NCI-H2227 (cell line): ENCODE measurements at regions not wholly inside any gene's neighbourhood (a gene's known extent, or its start where the extent isn't known, plus 50 kb on each side); places are given as distances from the start of the nearest gene placed in this dataset.

Source experiments
- DNase-seq: peaks from one replicate; lab custom pipeline; 2025; ENCODE audit not compliant: unreplicated experiment; lab: John Stamatoyannopoulos, UW

DNA sequence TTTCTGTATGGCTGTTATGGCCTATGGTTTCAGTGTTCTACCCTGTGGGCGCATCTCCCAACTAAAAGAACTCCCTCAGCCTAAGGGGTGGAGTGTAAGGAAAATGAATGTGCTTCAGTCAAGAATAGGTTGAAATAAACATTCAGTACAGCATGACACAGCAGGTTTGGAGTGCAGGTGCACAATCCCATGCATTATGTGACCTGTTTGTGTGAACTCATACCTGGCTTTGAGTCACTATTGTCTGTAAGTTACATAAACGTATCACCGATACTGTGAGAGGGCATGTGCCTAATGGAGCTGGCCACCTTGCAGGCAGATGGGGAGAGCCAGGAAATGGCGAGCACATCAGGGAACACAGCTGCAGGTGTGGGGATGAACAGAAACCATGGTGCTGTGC lies 216.0 kb downstream of the DSEL start:
- peak; percentile 8 for DNase-seq

- no peak for DNase-seq
These were observed 223.7 kb downstream of the DSEL start for GRCh38 chr18:67292814-67293213.

- no peak for DNase-seq
These were observed 226.1 kb downstream of the DSEL start for GRCh38 chr18:67290421-67290820.

GRCh38 chr18:67285583-67285982 lies 230.9 kb downstream of the DSEL start:
- DNase-seq = no peak

DNA sequence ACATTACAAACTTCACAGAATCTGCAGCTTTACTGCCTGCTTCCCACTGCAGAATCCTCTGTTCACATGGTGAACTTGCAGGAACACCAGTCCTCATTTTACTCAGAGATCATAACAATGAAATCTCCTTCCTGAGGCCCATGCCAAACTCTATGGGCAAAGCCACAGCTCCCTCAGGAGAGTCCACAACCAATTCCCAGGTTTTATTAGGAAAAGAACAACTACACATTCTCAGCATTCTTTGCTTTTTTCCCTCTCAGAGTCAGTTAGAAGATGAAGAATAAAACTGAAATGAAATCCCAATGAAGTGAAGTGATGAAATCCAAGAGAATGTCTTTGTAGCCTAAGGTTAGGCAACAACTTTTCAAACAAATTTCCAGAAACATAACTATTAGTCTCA lies 233.7 kb downstream of the DSEL start:
- DNase-seq = no peak

DNA sequence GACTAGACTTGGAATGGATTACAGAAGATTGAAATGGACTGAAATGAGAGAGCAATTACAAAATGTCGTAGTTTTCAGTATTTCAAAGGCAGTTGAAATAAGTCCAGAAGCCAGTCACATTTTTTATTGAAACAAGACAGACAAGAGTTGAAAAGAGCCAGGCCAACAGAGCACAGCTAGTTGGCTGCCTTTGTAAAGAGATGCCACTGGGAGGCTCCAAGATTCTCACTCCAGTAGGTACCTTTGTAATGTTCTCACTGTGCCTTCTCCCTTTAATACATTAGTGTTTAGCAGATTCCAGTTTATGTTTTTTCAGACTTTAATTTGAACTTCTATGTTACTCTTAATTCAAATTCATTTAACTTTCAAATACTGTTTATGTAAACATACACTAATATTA lies 234.8 kb downstream of the DSEL start:
- no peak for DNase-seq

DNA sequence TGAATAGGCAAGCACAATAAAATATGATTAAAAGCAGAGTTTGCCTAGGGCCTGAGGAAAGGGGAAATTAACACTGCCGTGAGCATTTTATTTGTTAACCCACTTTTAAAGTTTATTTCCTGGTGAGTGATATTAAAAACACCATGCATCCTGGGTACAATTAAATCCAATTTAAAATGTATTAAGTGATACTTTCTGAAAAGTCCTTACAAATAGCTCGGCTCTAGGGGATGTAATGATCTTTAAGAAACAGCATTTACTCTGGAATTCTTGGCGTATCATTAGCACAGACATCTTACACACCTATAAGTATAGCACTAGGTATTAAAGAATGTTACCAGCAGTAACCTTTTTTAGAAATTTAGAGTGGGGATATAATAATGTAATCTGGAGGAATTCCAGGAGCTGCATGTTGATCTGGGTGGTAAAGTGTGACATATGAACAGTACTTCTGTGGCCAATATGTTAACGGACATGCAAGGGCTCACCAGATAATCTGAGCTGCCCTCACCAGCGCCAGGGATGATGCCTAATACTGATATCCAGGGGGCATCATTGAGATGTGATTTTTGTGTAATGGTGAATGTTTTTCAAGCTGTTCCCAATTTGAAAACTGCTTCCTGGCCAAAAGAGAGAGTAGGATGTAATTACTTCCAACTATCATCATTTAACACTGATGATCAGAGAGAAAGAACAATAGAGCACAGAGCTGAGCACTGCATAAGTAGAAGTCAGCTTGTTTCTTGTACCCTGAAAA lies 235.9 kb downstream of the DSEL start:
- no peak for DNase-seq

GRCh38 chr18:67279988-67280387 lies 236.5 kb downstream of the DSEL start:
- no peak for DNase-seq

- no peak for DNase-seq
These were observed 237.5 kb downstream of the DSEL start for GRCh38 chr18:67278984-67279383.

DNA sequence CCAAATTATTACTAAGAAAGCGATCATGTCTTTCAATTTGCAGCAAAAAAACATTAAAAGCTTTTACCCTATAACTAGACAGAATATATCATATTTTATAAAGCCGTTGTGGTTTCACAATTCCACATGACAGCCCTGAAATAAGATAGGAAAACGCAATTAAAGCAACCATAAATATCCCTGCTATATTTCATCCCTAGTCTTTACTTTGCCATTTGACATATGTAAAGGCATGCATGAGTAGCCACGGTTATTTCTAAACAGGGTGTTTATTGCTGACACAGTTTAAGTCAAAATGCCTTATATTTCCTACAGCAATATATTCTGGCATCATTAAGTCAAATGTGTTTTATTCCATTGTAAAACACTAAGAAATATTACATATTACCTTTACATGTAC lies 239.9 kb downstream of the DSEL start:
- DNase-seq = no peak

- DNase-seq = no peak
These were observed 243.2 kb downstream of the DSEL start for GRCh38 chr18:67273288-67273687.

- no peak for DNase-seq
These were observed 247.3 kb downstream of the DSEL start for GRCh38 chr18:67269206-67269605.

- DNase-seq = no peak
These were observed 248.0 kb downstream of the DSEL start for GRCh38 chr18:67268530-67268929.

- no peak for DNase-seq
These were observed 250.0 kb downstream of the DSEL start for GRCh38 chr18:67266246-67267237.

DNA sequence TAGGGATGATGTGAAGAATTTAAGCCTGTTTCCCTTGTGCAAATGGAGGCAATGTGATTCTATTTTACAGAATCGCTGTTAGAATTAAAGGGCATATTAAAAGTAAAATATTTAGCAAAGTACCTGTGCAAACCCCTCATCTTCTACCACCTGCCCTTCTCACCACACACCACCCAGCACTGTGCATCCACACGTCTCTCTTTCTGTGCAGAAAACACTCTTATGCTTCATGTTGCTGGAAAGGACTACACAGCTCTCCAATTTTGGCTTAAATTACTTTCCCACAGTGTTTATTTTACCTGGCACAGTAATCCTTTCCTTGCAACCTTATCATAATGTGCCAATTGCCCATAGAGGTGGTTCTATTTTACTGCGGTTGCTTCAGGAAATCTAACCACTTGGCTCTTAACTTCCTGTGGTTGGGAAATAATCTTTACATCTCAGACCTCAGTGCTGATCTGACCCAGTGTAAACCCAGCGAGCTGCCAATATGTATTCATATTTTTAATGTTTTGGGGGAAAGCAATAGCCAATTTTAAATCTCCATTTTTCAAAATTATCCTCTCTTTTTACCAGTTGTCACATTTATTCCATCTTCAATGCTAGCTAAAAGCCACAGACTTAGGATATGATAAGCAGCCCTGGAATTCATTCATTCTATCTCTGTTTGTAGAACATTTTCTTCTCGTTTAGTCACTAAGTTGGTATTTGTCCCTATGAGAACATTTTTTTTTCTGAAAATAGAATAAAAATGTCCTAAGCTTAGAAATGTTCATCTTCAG lies 250.9 kb downstream of the DSEL start:
- no peak for DNase-seq

DNA sequence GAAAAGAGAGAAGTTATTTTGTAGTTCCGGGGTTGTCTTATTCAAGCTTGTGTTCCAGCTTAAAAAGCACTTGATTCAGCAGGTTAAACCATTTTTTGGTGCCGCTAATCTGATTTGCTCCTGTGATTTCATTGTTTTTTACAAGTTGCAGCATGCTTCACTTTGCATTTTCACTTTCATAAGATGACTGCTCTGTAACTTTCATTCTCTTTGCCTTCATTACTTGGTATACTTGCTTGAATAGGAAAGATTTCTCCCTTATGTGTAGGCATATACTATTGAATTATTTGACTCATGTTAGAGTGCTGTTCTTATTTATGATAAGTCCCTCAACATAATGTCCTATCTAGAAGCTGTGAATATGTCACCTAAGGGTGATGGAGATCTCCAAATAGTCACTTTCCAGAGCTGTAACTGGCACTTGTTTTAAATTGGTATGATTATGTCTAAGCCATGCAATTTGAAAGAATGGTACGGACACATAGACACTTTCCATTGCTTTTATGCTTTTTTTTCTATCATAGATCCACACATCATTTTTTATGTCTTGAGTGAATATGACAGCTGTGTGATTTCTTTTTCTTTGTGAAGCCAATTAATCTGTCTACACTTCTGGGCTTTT lies 254.5 kb downstream of the DSEL start:
- peak; percentile 59 for DNase-seq

- no peak for DNase-seq
These were observed 255.7 kb downstream of the DSEL start for GRCh38 chr18:67260841-67261240.

- DNase-seq = no peak
These were observed 265.6 kb downstream of the DSEL start for GRCh38 chr18:67250776-67251424.

- no peak for DNase-seq
These were observed 272.5 kb downstream of the DSEL start for GRCh38 chr18:67243799-67244587.

DNA sequence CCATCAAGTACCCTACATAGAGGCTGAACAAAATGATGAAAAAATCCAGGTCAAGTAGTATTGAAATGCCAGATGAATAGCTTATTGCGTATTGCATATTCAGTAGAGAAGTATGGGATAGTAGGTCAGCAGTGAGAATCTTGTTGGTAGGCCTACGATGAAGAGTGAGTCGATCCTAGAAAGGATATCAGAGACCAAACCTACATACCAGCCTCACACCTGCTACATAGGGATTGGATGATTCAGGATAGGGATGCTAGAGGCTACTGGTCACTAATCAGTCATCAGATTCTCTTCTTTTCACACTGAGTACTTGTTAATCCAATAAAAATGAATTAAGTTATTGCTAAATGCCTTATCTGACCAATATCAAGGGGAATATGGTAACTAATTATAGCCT lies 274.5 kb downstream of the DSEL start:
- DNase-seq = no peak
